HG02970 (cell line): ENCODE measurements at regions not wholly inside any gene's neighbourhood (a gene's known extent, or its start where the extent isn't known, plus 50 kb on each side); places are given as distances from the start of the nearest gene placed in this dataset.
"Not testable (repeated sequence)": the region's sequence is repeated elsewhere in the genome, so short reads cannot be mapped to it uniquely, and the experiment has no call there.

ENCODE experiments used
- ATAC-seq: cut with Tn5 transposase; IDR thresholded peaks from one replicate; pipeline ENCODE4 v1.9.1; 2021; ENCODE audit warnings: mild to moderate bottlenecking, moderate library complexity, moderate number of reproducible peaks; ENCODE audit not compliant: unreplicated experiment, low FRiP score

DNA sequence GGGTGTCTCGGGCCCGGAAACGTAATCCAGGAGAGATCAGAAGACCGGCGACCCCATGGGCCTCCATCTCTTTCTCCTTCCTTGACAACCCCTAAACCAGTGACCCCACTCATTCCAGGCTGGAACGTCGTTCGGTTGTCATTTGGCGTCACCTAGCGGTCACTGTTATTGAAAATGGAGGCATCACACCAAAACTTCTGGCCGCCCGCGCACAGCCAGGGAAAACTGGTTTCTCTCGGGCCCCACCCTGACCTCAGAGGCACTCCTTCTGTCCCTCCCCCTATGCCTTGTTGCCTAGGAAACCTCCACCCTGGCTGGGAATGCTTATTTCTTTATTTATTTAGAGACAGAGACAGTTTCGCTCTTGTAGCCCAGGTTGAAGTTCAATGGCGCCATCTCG, 2327.3 kb upstream of the TPTE start:
- ATAC-seq: not testable (repeated sequence)

DNA sequence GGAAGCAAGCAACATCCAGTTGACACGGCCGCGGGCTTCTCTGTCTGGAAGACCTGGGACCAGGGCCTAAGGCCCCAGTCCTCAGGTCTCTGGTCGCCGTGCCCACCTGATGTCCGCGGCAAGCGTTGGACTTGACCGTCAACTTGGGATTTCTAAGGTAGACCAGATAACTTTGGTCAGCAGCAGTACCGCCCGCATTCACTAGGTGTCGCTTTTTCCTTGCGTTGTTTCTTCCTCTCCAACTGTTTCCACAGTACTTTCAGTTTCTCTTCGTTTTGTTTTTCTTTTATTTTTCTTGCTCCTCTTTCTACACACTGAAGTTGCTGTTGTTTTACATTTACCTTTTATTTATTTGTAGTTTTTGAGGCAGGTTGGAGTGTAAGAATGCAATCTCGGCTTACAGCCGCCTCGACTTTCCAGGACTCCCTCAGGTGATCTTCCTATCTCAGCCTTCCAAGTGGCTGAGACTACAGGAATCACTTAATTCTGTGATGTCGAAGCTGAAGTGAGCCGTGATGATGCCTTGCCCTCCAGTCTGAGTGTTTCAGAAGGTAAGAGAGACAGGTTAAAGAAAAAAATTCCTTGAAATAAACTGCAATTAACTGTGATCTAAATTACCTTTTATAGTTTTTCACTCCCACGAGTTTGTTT, 2323.9 kb upstream of the TPTE start:
- ATAC-seq: not testable (repeated sequence)

DNA sequence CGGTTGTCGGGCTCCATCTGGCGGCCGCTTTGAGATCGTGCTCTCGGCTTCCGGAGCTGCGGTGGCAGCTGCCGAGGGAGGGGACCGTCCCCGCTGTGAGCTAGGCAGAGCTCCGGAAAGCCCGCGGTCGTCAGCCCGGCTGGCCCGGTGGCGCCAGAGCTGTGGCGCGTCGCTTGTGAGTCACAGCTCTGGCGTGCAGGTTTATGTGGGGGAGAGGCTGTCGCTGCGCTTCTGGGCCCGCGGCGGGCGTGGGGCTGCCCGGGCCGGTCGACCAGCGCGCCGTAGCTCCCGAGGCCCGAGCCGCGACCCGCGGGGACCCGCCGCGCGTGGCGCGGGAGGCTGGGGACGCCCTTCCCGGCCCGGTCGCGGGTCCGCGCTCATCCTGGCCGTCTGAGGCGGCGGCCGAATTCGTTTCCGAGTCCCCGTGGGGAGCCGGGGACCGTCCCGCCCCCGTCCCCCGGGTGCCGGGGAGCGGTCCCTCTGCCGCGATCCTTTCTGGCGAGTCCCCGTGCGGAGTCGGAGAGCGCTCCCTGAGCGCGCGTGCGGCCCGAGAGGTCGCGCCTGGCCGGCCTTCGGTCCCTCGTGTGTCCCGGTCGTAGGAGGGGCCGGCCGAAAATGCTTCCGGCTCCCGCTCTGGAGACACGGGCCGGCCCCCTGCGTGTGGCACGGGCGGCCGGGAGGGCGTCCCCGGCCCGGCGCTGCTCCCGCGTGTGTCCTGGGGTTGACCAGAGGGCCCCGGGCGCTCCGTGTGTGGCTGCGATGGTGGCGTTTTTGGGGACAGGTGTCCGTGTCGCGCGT, 2316.1 kb upstream of the TPTE start:
- ATAC-seq: not testable (repeated sequence)

- not testable (repeated sequence) for ATAC-seq
Observed at GRCh38 chr21:8205892-8206188, 2315.5 kb upstream of the TPTE start.

DNA sequence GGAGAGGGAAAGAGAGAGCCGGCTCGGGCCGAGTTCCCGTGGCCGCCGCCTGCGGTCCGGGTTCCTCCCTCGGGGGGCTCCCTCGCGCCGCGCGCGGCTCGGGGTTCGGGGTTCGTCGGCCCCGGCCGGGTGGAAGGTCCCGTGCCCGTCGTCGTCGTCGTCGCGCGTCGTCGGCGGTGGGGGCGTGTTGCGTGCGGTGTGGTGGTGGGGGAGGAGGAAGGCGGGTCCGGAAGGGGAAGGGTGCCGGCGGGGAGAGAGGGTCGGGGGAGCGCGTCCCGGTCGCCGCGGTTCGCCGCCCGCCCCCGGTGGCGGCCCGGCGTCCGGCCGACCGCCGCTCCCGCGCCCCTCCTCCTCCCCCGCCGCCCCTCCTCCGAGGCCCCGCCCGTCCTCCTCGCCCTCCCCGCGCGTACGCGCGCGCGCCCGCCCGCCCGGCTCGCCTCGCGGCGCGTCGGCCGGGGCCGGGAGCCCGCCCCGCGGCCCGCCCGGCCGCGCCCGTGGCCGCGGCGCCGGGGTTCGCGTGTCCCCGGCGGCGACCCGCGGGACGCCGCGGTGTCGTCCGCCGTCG, 2308.3 kb upstream of the TPTE start:
- peak; percentile 81 for ATAC-seq

DNA sequence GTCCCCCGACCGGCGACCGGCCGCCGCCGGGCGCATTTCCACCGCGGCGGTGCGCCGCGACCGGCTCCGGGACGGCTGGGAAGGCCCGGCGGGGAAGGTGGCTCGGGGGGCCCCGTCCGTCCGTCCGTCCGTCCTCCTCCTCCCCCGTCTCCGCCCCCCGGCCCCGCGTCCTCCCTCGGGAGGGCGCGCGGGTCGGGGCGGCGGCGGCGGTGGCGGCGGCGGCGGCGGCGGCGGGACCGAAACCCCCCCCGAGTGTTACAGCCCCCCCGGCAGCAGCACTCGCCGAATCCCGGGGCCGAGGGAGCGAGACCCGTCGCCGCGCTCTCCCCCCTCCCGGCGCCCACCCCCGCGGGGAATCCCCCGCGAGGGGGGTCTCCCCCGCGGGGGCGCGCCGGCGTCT, 2306.8 kb upstream of the TPTE start:
- ATAC-seq: not testable (repeated sequence)

- ATAC-seq: not testable (repeated sequence)
Observed at GRCh38 chr21:8229366-8230150, 2291.8 kb upstream of the TPTE start.

DNA sequence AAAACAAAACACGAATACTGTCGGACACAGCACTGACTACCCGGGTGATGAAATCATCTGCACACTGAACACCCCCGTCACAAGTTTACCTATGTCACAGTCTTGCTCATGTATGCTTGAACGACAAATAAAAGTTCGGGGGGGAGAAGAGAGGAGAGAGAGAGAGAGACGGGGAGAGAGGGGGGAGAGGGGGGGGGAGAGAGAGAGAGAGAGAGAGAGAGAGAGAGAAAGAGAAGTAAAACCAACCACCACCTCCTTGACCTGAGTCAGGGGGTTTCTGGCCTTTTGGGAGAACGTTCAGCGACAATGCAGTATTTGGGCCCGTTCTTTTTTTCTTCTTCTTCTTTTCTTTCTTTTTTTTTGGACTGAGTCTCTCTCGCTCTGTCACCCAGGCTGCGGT, 2290.1 kb upstream of the TPTE start:
- ATAC-seq: not testable (repeated sequence)

DNA sequence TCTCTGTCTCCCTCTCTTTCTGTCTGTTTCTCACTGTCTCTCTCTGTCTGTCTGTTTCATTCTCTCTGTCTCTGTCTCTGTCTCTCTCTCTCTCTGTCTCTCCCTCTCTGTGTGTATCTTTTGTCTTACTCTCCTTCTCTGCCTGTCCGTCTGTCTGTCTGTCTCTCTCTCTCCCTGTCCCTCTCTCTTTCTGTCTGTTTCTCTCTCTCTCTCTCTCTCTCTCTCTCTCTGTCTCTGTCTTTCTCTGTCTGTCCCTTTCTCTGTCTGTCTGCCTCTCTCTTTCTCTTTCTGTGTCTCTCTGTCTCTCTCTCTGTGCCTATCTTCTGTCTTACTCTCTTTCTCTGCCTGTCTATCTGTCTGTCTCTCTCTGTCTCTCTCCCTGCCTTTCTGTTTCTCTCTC, 2288.4 kb upstream of the TPTE start:
- not testable (repeated sequence) for ATAC-seq

- not testable (repeated sequence) for ATAC-seq
Observed at GRCh38 chr21:8234059-8234458, 2287.3 kb upstream of the TPTE start.

- peak; percentile 41 for ATAC-seq
Observed at GRCh38 chr21:8244723-8245641, 2276.4 kb upstream of the TPTE start.

- ATAC-seq: peak; percentile 77
Observed at GRCh38 chr21:8245642-8246402, 2275.6 kb upstream of the TPTE start.

DNA sequence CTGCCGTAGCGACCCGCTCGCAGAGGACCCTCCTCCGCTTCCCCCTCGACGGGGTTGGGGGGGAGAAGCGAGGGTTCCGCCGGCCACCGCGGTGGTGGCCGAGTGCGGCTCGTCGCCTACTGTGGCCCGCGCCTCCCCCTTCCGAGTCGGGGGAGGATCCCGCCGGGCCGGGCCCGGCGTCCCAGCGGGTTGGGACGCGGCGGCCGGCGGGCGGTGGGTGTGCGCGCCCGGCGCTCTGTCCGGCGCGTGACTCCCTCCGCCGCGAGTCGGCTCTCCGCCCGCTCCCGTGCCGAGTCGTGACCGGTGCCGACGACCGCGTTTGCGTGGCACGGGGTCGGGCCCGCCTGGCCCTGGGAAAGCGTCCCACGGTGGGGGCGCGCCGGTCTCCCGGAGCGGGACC, 2269.7 kb upstream of the TPTE start:
- ATAC-seq: not testable (repeated sequence)

- not testable (repeated sequence) for ATAC-seq
Observed at GRCh38 chr21:8255094-8255493, 2266.3 kb upstream of the TPTE start.

DNA sequence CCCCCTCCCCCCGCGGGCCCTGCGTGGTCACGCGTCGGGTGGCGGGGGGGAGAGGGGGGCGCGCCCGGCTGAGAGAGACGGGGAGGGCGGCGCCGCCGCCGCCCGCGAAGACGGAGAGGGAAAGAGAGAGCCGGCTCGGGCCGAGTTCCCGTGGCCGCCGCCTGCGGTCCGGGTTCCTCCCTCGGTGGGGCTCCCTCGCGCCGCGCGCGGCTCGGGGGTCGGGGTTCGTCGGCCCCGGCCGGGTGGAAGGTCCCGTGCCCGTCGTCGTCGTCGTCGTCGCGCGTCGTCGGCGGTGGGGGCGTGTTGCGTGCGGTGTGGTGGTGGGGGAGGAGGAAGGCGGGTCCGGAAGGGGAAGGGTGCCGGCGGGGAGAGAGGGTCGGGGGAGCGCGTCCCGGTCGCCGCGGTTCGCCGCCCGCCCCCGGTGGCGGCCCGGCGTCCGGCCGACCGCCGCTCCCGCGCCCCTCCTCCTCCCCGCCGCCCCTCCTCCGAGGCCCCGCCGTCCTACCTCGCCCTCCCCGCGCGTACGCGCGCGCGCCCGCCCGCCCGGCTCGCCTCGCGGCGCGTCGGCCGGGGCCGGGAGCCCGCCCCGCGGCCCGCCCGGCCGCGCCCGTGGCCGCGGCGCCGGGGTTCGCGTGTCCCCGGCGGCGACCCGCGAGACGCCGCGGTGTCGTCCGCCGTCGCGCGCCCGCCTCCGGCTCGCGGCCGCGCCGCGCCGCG, 2264.1 kb upstream of the TPTE start:
- not testable (repeated sequence) for ATAC-seq

- ATAC-seq: not testable (repeated sequence)
Observed at GRCh38 chr21:8260065-8260627, 2261.2 kb upstream of the TPTE start.
